ENCODE measurements at regions not wholly inside any gene's neighbourhood (a gene's known extent, or its start where the extent isn't known, plus 50 kb on each side); places are given as distances from the start of the nearest gene placed in this dataset.

GRCh38 chr5:35316611-35317274 is 86.5 kb upstream of the PRLR start:
- DNase-seq (ENCODE audit: low read depth): no peak

GRCh38 chr5:35313291-35313690 is 83.0 kb upstream of the PRLR start:
- no peak for DNase-seq (ENCODE audit: low read depth)

GRCh38 chr5:35312267-35312666 is 82.0 kb upstream of the PRLR start:
- DNase-seq (ENCODE audit: low read depth): no peak

- no peak for DNase-seq (ENCODE audit: low read depth)
Measured at GRCh38 chr5:35309365-35310130, 79.3 kb upstream of the PRLR start.

GRCh38 chr5:35308421-35308820 is 78.1 kb upstream of the PRLR start:
- DNase-seq (ENCODE audit: low read depth): no peak

- no peak for DNase-seq (ENCODE audit: low read depth)
Measured at GRCh38 chr5:35306716-35307365, 76.6 kb upstream of the PRLR start.

GRCh38 chr5:35305336-35306020 is 75.2 kb upstream of the PRLR start:
- DNase-seq (ENCODE audit: low read depth): no peak

GRCh38 chr5:35304291-35304690 is 74.0 kb upstream of the PRLR start:
- DNase-seq (ENCODE audit: low read depth): no peak

- DNase-seq (ENCODE audit: low read depth): no peak
Measured at GRCh38 chr5:35303152-35303551, 72.9 kb upstream of the PRLR start.

GRCh38 chr5:35302544-35302943 is 72.3 kb upstream of the PRLR start:
- no peak for DNase-seq (ENCODE audit: low read depth)

GRCh38 chr5:35297755-35298154 is 67.5 kb upstream of the PRLR start:
- DNase-seq (ENCODE audit: low read depth): no peak

- no peak for DNase-seq (ENCODE audit: low read depth)
Measured at GRCh38 chr5:35294976-35295375, 64.7 kb upstream of the PRLR start.

- DNase-seq (ENCODE audit: low read depth): no peak
Measured at GRCh38 chr5:35294017-35294416, 63.7 kb upstream of the PRLR start.

- DNase-seq (ENCODE audit: low read depth): no peak
Measured at GRCh38 chr5:35285435-35285834, 55.1 kb upstream of the PRLR start.

- no peak for DNase-seq (ENCODE audit: low read depth)
Measured at GRCh38 chr5:35285011-35285410, 54.7 kb upstream of the PRLR start.

GRCh38 chr5:35284364-35284763 is 54.1 kb upstream of the PRLR start:
- DNase-seq (ENCODE audit: low read depth): no peak

- DNase-seq (ENCODE audit: low read depth): no peak
Measured at GRCh38 chr5:35282810-35283209, 52.5 kb upstream of the PRLR start.

GRCh38 chr5:35281613-35282012 is 51.3 kb upstream of the PRLR start:
- no peak for DNase-seq (ENCODE audit: low read depth)

Measured in stimulated activated CD8-positive, alpha-beta memory T cell treated with anti-CD3 and anti-CD28 coated beads, Interleukin-15, amount 100 ng/mL, for 24 hours (primary cell).